SK-N-SH (cell line): ENCODE measurements at regions not wholly inside any gene's neighbourhood (a gene's known extent, or its start where the extent isn't known, plus 50 kb on each side); places are given as distances from the start of the nearest gene placed in this dataset.

Source experiments
- CTCF ChIA-PET: fragments of 300-600, 350-600 bp; formaldehyde crosslinking; extraction: SDS; loops from one replicate; lab custom pipeline; 2021; lab: Yijun Ruan, JAX
- POLR2A ChIA-PET: fragments of 350-600 bp; sonication (Branson Sonifier 250); formaldehyde crosslinking; extraction: SDS; loops from one replicate; lab custom pipeline; 2020; ENCODE audit warnings: antibody characterized with exemption, inconsistent platforms; lab: Yijun Ruan, JAX
- DNase-seq: peaks from one replicate; pipeline ENCODE4 v3.0.0; 2012
- H2AFZ ChIP-seq: fragments of 200-600 bp; sonication (generic); 2 replicates; pipeline ENCODE4 v1.8.1; 2016; ENCODE audit warnings: antibody characterized with exemption, mild to moderate bottlenecking, low read depth
- H3F3A ChIP-seq: fragments of 200-600 bp; sonication (generic); replicated peaks from 2 replicates; pipeline ENCODE3; 2016; ENCODE audit warnings: antibody characterized with exemption, mild to moderate bottlenecking; ENCODE audit not compliant: insufficient read depth
- H3K27ac ChIP-seq, 2 experiments: fragments of 200-500 bp in 1 of 2; fragments of 200-600 bp in 1 of 2; sonication (Bioruptor generic) in 1 of 2; sonication (generic), shearing (Covaris generic) in 1 of 2; 2 replicates each; pipeline versions ENCODE4 v1.5.1 to v1.6.1; 2014 to 2016; ENCODE audit warnings: low read depth in 2 of 2, inconsistent platforms in 1 of 2, low read length in 1 of 2, mild to moderate bottlenecking in 1 of 2, mixed read lengths in 1 of 2
- H3K27me3 ChIP-seq: fragments of 200-600 bp; sonication (generic), shearing (Covaris generic); 2 replicates; pipeline ENCODE4 v1.6.1; 2016; ENCODE audit warnings: mixed run types; ENCODE audit not compliant: insufficient read depth
- H3K36me3 ChIP-seq, 2 experiments: fragments of 200-500 bp in 1 of 2; fragments of 200-600 bp in 1 of 2; sonication (Bioruptor generic) in 1 of 2; sonication (generic) in 1 of 2; replicated peaks in 1 of 2; 2 replicates each; pipeline versions ENCODE3 to v1.5.1; 2014 to 2016; ENCODE audit warnings: low read length in 1 of 2, mild to moderate bottlenecking in 1 of 2; ENCODE audit not compliant: insufficient read depth in 2 of 2, control insufficient read depth in 1 of 2
- H3K4me1 ChIP-seq, 2 experiments: fragments of 200-500 bp in 1 of 2; fragments of 200-600 bp in 1 of 2; sonication (Bioruptor generic) in 1 of 2; sonication (generic), shearing (Covaris generic) in 1 of 2; 2 replicates each; pipeline versions ENCODE4 v1.5.1 to v1.6.1; 2014 to 2016; ENCODE audit warnings: low read depth in 1 of 2, low read length in 1 of 2, mixed run types in 1 of 2; ENCODE audit not compliant: insufficient read depth in 2 of 2, control insufficient read depth in 1 of 2
- H3K4me2 ChIP-seq: fragments of 200-600 bp; sonication (generic), shearing (Covaris generic); 2 replicates; pipeline ENCODE4 v1.6.1; 2017; ENCODE audit warnings: mixed run types
- H3K4me3 ChIP-seq, 2 experiments: fragments of 200-500 bp in 1 of 2; fragments of 200-600 bp in 1 of 2; sonication (Bioruptor generic) in 1 of 2; sonication (generic), shearing (Covaris generic) in 1 of 2; 2 replicates each; pipeline versions ENCODE4 v1.5.1 to v1.8.1; 2014 to 2016; ENCODE audit warnings: low read depth in 2 of 2, inconsistent platforms in 1 of 2, low read length in 1 of 2, mild to moderate bottlenecking in 1 of 2, mixed read lengths in 1 of 2, moderate library complexity in 1 of 2
- H3K79me2 ChIP-seq: fragments of 200-600 bp; sonication (generic); 2 replicates; pipeline ENCODE4 v1.8.1; 2017; ENCODE audit warnings: mild to moderate bottlenecking; ENCODE audit not compliant: insufficient read depth
- H3K9ac ChIP-seq: fragments of 200-600 bp; sonication (generic); 2 replicates; pipeline ENCODE4 v1.6.1; 2017; ENCODE audit warnings: mixed run types
- H3K9me2 ChIP-seq: fragments of 200-600 bp; sonication (generic); 2 replicates; pipeline ENCODE4 v1.6.1; 2017; ENCODE audit warnings: mixed run types
- H3K9me3 ChIP-seq: fragments of 200-600 bp; sonication (generic); 2 replicates; pipeline ENCODE4 v1.6.1; 2017; ENCODE audit warnings: mixed run types, mild to moderate bottlenecking, moderate library complexity
- H4K20me1 ChIP-seq: fragments of 200-600 bp; sonication (generic); 2 replicates; pipeline ENCODE4 v1.6.1; 2017; ENCODE audit warnings: mild to moderate bottlenecking, mixed run types; ENCODE audit not compliant: insufficient read depth
- CHD2 ChIP-seq: fragments of 150-350 bp; IDR thresholded peaks from 2 replicates; pipeline ENCODE4 v1.6.1; 2018; ENCODE audit warnings: low read length; ENCODE audit not compliant: partially characterized antibody
- EZH2phosphoT487 ChIP-seq: fragments of 200-600 bp; sonication (generic); IDR thresholded peaks from 2 replicates; pipeline ENCODE4 v1.6.1; 2017; ENCODE audit warnings: low read depth, mixed run types, mild to moderate bottlenecking, antibody characterized with exemption, moderate library complexity, borderline replicate concordance
- FOSL2 ChIP-seq: IDR thresholded peaks from 2 replicates; pipeline ENCODE4 v1.4.0; 2012; ENCODE audit warnings: low read depth, mild to moderate bottlenecking, moderate library complexity, borderline replicate concordance
- FOXM1 ChIP-seq: IDR thresholded peaks from 2 replicates; pipeline ENCODE4 v1.4.0; 2012; ENCODE audit warnings: low read depth, mild to moderate bottlenecking
- GABPA ChIP-seq: IDR thresholded peaks from 2 replicates; pipeline ENCODE4 v1.4.0; 2012; ENCODE audit warnings: low read depth, mild to moderate bottlenecking
- MAX ChIP-seq: IDR thresholded peaks from 2 replicates; pipeline ENCODE4 v1.4.0; 2012; ENCODE audit warnings: low read depth
- NRF1 ChIP-seq: IDR thresholded peaks from 2 replicates; pipeline ENCODE4 v1.6.1; 2012; ENCODE audit warnings: low read depth, mild to moderate bottlenecking, low read length
- POLR2AphosphoS5 ChIP-seq: IDR thresholded peaks from 2 replicates; pipeline ENCODE4 v1.6.1; 2012; ENCODE audit warnings: low read depth, low read length
- RAD21 ChIP-seq: IDR thresholded peaks from 2 replicates; pipeline ENCODE4 v1.6.1; 2012; ENCODE audit warnings: mild to moderate bottlenecking, low read length
- RFX5 ChIP-seq: IDR thresholded peaks from 2 replicates; pipeline ENCODE4 v1.6.1; 2012; ENCODE audit warnings: mild to moderate bottlenecking, improper control_type of control experiment, low read length
- SIN3A ChIP-seq: IDR thresholded peaks from 2 replicates; pipeline ENCODE4 v1.6.1; 2012; ENCODE audit warnings: low read depth, mild to moderate bottlenecking, low read length, moderate library complexity, borderline replicate concordance
- SMC3 ChIP-seq: IDR thresholded peaks from 2 replicates; pipeline ENCODE4 v1.6.1; 2012; ENCODE audit warnings: low read depth, low read length, improper control_type of control experiment
- TAF1 ChIP-seq: IDR thresholded peaks from 2 replicates; pipeline ENCODE4 v1.6.1; 2012; ENCODE audit warnings: low read depth, mild to moderate bottlenecking, low read length, moderate library complexity, borderline replicate concordance
- USF2 ChIP-seq: fragments of 150-350 bp; IDR thresholded peaks from 2 replicates; pipeline ENCODE4 v1.6.1; 2017; ENCODE audit warnings: antibody characterized with exemption, low read length, low read depth, borderline replicate concordance
- ZBTB33 ChIP-seq: IDR thresholded peaks from 2 replicates; pipeline ENCODE4 v1.4.0; 2012; ENCODE audit warnings: low read depth, borderline replicate concordance
- WGBS: methylation state at CpG from one replicate; pipeline ENCODE4 v1.1.6; 2017; ENCODE audit warnings: low lambda C conversion rate; 5-methylcytosine and 5-hydroxymethylcytosine counted together

DNA sequence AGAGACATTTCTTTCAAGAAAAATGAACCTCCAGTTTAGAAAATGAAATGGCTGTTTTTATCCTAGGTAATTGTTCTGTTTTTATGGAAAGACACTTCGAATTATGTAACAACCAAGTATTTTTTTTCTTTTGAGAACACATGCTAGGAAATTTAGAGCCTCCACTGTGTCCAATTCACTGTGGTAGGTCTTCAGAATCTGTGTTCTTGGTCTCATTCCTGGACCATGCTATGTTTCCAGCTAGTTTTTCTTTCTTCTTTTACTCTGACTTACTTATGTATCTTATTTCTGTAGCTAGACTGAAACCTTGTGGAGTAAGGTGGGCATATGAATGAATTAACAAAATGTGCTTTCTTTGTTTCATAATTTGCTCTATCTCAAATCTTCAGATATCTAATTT is 391.7 kb upstream of the KLHL29 start:
- ChIA-PET POLR2A (no interaction called here), CTCF (interaction anchor here (1.5 to 2.0 kb wide), 2 partner anchors 52 to 638 kb away, joined by 3 to 7 read pairs; no protein-coding TSS in a partner anchor)

DNA sequence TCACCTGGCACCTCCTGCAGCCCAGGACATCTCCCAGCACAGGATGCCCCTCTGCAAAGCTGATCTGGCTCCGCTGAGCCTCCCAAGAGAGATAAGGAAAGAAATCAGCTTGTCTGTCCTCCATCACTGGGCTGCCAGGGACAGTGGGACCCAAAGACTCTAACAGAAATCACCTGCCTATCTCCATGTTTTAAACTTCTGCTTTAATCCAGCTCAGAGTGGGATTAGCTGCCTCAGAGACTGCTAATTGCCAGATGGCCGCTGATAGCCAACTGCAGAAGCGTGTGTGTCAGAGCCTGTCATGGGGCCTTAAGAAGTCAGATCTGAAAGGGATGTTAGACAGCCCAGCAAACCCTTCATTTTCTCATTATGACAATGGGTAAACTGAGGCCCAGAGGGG is 389.4 kb upstream of the KLHL29 start:
- no peak for DNase-seq
- no peaks in the 10 kb centered on the region for H3K9me2 ChIP-seq
- peaks cover 0 to 10% of the 10 kb centered on the region in 2 experiments; a peak in 1 of 4 replicates for H3K4me1 ChIP-seq
- H3K27ac ChIP-seq = no peak overlapping the region
- no peaks in the 10 kb centered on the region for H3K36me3 ChIP-seq
- H2AFZ ChIP-seq = no peak overlapping the region
- ChIA-PET POLR2A (no interaction called here), CTCF (no interaction called here)
- H3F3A ChIP-seq = no peaks in the 10 kb centered on the region
- 30% methylated on average over 3 of the region's 3 CpGs for WGBS
- no peak overlapping the region for H3K4me2 ChIP-seq
- no peak overlapping the region for H3K4me3 ChIP-seq
- no peaks in the 10 kb centered on the region for H3K79me2 ChIP-seq
- H3K9ac ChIP-seq = no peak overlapping the region
- H3K27me3 ChIP-seq = no peaks in the 10 kb centered on the region
- no peaks in the 10 kb centered on the region for H3K9me3 ChIP-seq
- H4K20me1 ChIP-seq = no peaks in the 10 kb centered on the region
- no peak for TF ChIP-seq ZBTB33
- no peak for TF ChIP-seq MAX
- TF ChIP-seq FOSL2 = no peak
- no peak for TF ChIP-seq FOXM1
- TF ChIP-seq NRF1 = no peak
- TF ChIP-seq CHD2 = no peak
- TF ChIP-seq GABPA = no peak
- no peak for TF ChIP-seq RAD21
- TF ChIP-seq SMC3 = no peak
- TF ChIP-seq EZH2phosphoT487 = no peak
- TF ChIP-seq TAF1 = no peak
- TF ChIP-seq SIN3A = no peak
- no peak for TF ChIP-seq RFX5

More for the DNA sequence above, 391.7 kb upstream of the KLHL29 start:
- no peak for DNase-seq
- Histone ChIP-seq H3K4me2 (no peak overlapping the region), H3K27ac (no peak overlapping the region), H3F3A (no peaks in the 10 kb centered on the region), H3K9me3 (no peaks in the 10 kb centered on the region), H3K4me3 (no peak overlapping the region), H3K79me2 (no peaks in the 10 kb centered on the region), H4K20me1 (no peaks in the 10 kb centered on the region), H3K9ac (no peak overlapping the region)
- 12% methylated on average over 1 of the region's 1 CpG for WGBS
- TF ChIP-seq USF2 (no peak), POLR2AphosphoS5 (no peak)
- TF ChIP-seq, all 33 proteins: peak for 0
- Histone ChIP-seq H3K36me3 (no peaks in the 10 kb centered on the region), H3K4me1 (peaks cover 0 to 10% of the 10 kb centered on the region in 2 experiments; a peak in 1 of 4 replicates), H3K27me3 (no peaks in the 10 kb centered on the region), H3K9me2 (no peaks in the 10 kb centered on the region), H2AFZ (no peak overlapping the region)
